Endothelial cell of umbilical vein (primary cell): ENCODE measurements at regions not wholly inside any gene's neighbourhood (a gene's known extent, or its start where the extent isn't known, plus 50 kb on each side); places are given as distances from the start of the nearest gene placed in this dataset.

Experiments
- BruUV-seq: library from RNA; stranded (reverse); fragments of 400-500 nt; replicated peaks from 2 replicates; lab custom pipeline; 2021; lab: Mats Ljungman, UMichigan
- CTCF ChIA-PET: fragments of 300-600, 350-600 bp; sonication (Branson Sonifier 250); formaldehyde crosslinking; loops from one replicate; lab custom pipeline; 2021; ENCODE audit warnings: antibody characterized with exemption, inconsistent platforms; lab: Charles Lee
- POLR2A ChIA-PET: fragments of 300-600, 350-600 bp; sonication (Branson Sonifier 250); formaldehyde crosslinking; loops from one replicate; lab custom pipeline; 2021; ENCODE audit warnings: antibody characterized with exemption, inconsistent platforms; lab: Charles Lee
- DNase-seq: peaks from one replicate; pipeline ENCODE4 v3.0.0-alpha.2; 2011; ENCODE audit warnings: low read depth, low spot score
- FAIRE-seq: peaks from 2 replicates; lab custom pipeline; 2011; peaks lifted over from hg19 to GRCh38; lab: Jason Lieb, UNC
- H2AFZ ChIP-seq: 2 replicates; pipeline ENCODE4 v1.6.0; 2012; ENCODE audit warnings: low read depth, low read length, control low read depth, inconsistent platforms
- H3K27ac ChIP-seq: 2 replicates; pipeline ENCODE4 v1.5.1; 2011; ENCODE audit warnings: low read depth, mild to moderate bottlenecking, control low read depth, low read length, moderate library complexity; ENCODE audit not compliant: insufficient read depth
- H3K27me3 ChIP-seq, 2 experiments: 2 replicates each; pipeline versions ENCODE4 v1.6.0 to v1.6.1; 2011; ENCODE audit warnings: low read length in 2 of 2, mixed read lengths in 1 of 2; ENCODE audit not compliant: control insufficient read depth in 2 of 2, insufficient read depth in 2 of 2
- H3K36me3 ChIP-seq, 2 experiments: 2 replicates in 1 of 2; 3 replicates in 1 of 2; pipeline ENCODE4 v1.5.1; 2011; ENCODE audit warnings: low read length in 2 of 2, mild to moderate bottlenecking in 1 of 2, moderate library complexity in 1 of 2; ENCODE audit not compliant: control insufficient read depth in 2 of 2, insufficient read depth in 2 of 2; ENCODE audit errors: extremely low read depth in 1 of 2
- H3K4me1 ChIP-seq: 3 replicates; pipeline ENCODE4 v1.5.1; 2011; ENCODE audit warnings: mild to moderate bottlenecking, low read length; ENCODE audit not compliant: control insufficient read depth, insufficient read depth; ENCODE audit errors: extremely low read depth
- H3K4me2 ChIP-seq: 2 replicates; pipeline ENCODE4 v1.6.1; 2011; ENCODE audit warnings: low read length, control low read depth, mixed read lengths; ENCODE audit not compliant: insufficient read depth
- H3K4me3 ChIP-seq, 3 experiments: fragments of 200-600 bp in 1 of 3; sonication (generic), shearing (Covaris generic) in 1 of 3; replicated peaks in 1 of 3; 2 replicates each; pipeline ENCODE4 v1.5.1; 2011 to 2016; ENCODE audit warnings: control low read depth in 3 of 3, low read length in 3 of 3, mild to moderate bottlenecking in 2 of 3, inconsistent platforms in 1 of 3, low read depth in 1 of 3, moderate library complexity in 1 of 3; ENCODE audit not compliant: insufficient read depth in 1 of 3
- H3K79me2 ChIP-seq: 2 replicates; pipeline ENCODE4 v1.6.0; 2012; ENCODE audit warnings: low read length, inconsistent platforms; ENCODE audit not compliant: control insufficient read depth, insufficient read depth
- H3K9ac ChIP-seq: replicated peaks from 2 replicates; pipeline ENCODE3; 2011; ENCODE audit warnings: low read length, control low read depth; ENCODE audit not compliant: insufficient read depth; ENCODE audit errors: extremely low read depth
- H3K9me1 ChIP-seq: replicated peaks from 3 replicates; pipeline ENCODE4 v1.6.0; 2011; ENCODE audit warnings: mild to moderate bottlenecking, low read length; ENCODE audit not compliant: control insufficient read depth, insufficient read depth; ENCODE audit errors: extremely low read depth
- H3K9me3 ChIP-seq: replicated peaks from 2 replicates; pipeline ENCODE4 v1.5.1; 2012; ENCODE audit warnings: low read length, inconsistent platforms; ENCODE audit not compliant: control insufficient read depth, insufficient read depth
- H4K20me1 ChIP-seq: replicated peaks from 2 replicates; pipeline ENCODE3; 2011; ENCODE audit warnings: mild to moderate bottlenecking, low read length; ENCODE audit not compliant: control insufficient read depth, insufficient read depth; ENCODE audit errors: extremely low read depth
- EZH2 ChIP-seq: IDR thresholded peaks from 2 replicates; pipeline ENCODE4 v1.6.1; 2012; ENCODE audit warnings: borderline replicate concordance, low read depth, mild to moderate bottlenecking, moderate library complexity, low read length, inconsistent platforms; ENCODE audit not compliant: severe bottlenecking
- FOS ChIP-seq: IDR thresholded peaks from 2 replicates; pipeline ENCODE4 v1.6.1; 2011; ENCODE audit warnings: mild to moderate bottlenecking, low read length, moderate library complexity, borderline replicate concordance; ENCODE audit not compliant: insufficient read depth
- GATA2 ChIP-seq: IDR thresholded peaks from 2 replicates; pipeline ENCODE4 v1.7.0; 2011; ENCODE audit warnings: low read depth, mild to moderate bottlenecking, moderate library complexity, mixed read lengths, low read length; ENCODE audit not compliant: insufficient read length, insufficient read depth
- JUN ChIP-seq: IDR thresholded peaks from 2 replicates; pipeline ENCODE4 v1.6.1; 2011; ENCODE audit warnings: borderline replicate concordance, low read depth; ENCODE audit not compliant: insufficient read length, insufficient read depth
- MAX ChIP-seq: IDR thresholded peaks from 2 replicates; pipeline ENCODE4 v1.6.1; 2011; ENCODE audit not compliant: insufficient read depth, insufficient read length
- MYC ChIP-seq: IDR thresholded peaks from one replicate; pipeline ENCODE4 v1.6.1; 2011; ENCODE audit warnings: mild to moderate bottlenecking, low read depth, low read length
- POLR2A ChIP-seq: IDR thresholded peaks from 2 replicates; pipeline ENCODE4 v1.6.1; 2012; ENCODE audit warnings: low read depth, mild to moderate bottlenecking, control low read depth, low read length
- POLR2AphosphoS5 ChIP-seq: IDR thresholded peaks from 2 replicates; pipeline ENCODE4 v1.6.1; 2012; ENCODE audit warnings: low read depth, mild to moderate bottlenecking, control low read depth, low read length, moderate library complexity; ENCODE audit not compliant: insufficient read depth
- dilution Hi-C: fragments of 300-500 bp; cut with MboI; formaldehyde crosslinking; loops from one replicate; pipeline ENCODE4 v1.15.0; 2019; ENCODE audit warnings: low sequenced_read_pairs; ENCODE audit not compliant: extremely low pct_ligation_motif_present
- intact Hi-C: fragments of 100-400 bp; cut with micrococcal nuclease; formaldehyde crosslinking; loops from one replicate; pipeline ENCODE4 v1.10.0; 2022
- TF ChIP-seq, protein P1 (sequence below), 2 donors: IDR thresholded peaks; 1 replicate in 1 of 2; 2 replicates in 1 of 2; pipeline ENCODE4 v1.5.1; 2011; ENCODE audit warnings: low read length in 2 of 2, mild to moderate bottlenecking in 2 of 2, moderate library complexity in 2 of 2, control low read depth in 1 of 2, inconsistent platforms in 1 of 2, low read depth in 1 of 2; ENCODE audit not compliant: insufficient read depth in 1 of 2; ENCODE audit errors: extremely low read depth in 1 of 2

DNA sequence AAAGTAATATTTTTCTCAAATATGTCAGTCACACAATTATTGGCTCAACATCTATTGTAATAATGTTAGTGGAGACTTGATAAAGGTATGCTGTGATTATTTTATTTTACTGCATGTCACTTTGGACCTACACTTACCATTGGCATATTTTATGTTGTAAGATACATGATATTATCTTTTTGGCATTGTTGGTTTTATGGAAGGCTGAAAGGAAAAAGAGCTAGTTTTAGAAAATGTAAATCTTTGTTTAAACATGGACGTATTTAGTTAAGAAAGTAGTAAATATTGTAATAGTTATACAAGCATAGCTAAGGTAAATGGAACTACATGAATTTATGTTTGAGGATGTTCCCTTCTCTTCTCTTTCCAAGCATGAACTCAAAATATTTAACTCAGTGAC lies 1399.3 kb downstream of the STIM2 start:
- TF ChIP-seq EZH2, result no peak
- no peak for TF ChIP-seq FOS
- no peak for TF ChIP-seq MYC
- no peak for TF ChIP-seq GATA2
- TF ChIP-seq POLR2AphosphoS5, result no peak
- no peak for TF ChIP-seq POLR2A
- TF ChIP-seq MAX, result no peak
- TF ChIP-seq, protein P1, sequence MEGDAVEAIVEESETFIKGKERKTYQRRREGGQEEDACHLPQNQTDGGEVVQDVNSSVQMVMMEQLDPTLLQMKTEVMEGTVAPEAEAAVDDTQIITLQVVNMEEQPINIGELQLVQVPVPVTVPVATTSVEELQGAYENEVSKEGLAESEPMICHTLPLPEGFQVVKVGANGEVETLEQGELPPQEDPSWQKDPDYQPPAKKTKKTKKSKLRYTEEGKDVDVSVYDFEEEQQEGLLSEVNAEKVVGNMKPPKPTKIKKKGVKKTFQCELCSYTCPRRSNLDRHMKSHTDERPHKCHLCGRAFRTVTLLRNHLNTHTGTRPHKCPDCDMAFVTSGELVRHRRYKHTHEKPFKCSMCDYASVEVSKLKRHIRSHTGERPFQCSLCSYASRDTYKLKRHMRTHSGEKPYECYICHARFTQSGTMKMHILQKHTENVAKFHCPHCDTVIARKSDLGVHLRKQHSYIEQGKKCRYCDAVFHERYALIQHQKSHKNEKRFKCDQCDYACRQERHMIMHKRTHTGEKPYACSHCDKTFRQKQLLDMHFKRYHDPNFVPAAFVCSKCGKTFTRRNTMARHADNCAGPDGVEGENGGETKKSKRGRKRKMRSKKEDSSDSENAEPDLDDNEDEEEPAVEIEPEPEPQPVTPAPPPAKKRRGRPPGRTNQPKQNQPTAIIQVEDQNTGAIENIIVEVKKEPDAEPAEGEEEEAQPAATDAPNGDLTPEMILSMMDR (IDR thresholded peaks at IDR 0.05; ENCODE audit: extremely low read depth in 1 of 2, insufficient read depth in 1 of 2, low read depth in 1 of 2, low read length in 2 of 2), result no peak
- TF ChIP-seq JUN, result no peak
- H3K9me3 ChIP-seq, result no peaks in the 10 kb centered on the region
- no peak overlapping the region for H3K4me2 ChIP-seq
- H3K9me1 ChIP-seq, result no peaks in the 10 kb centered on the region
- FAIRE-seq, result no peak
- no peak overlapping the region for H3K4me3 ChIP-seq
- H3K36me3 ChIP-seq, result no peaks in the 10 kb centered on the region
- H3K9ac ChIP-seq, result no peak overlapping the region
- DNase-seq, result no peak
- H4K20me1 ChIP-seq, result no peaks in the 10 kb centered on the region
- H3K27ac ChIP-seq, result no peak overlapping the region
- no peaks in the 10 kb centered on the region for H3K4me1 ChIP-seq
- H3K79me2 ChIP-seq, result no peaks in the 10 kb centered on the region
- dilution Hi-C loops (no loop called here), intact Hi-C loops (no loop called here)
- no peaks in the 10 kb centered on the region for H3K27me3 ChIP-seq
- CTCF ChIA-PET, result no interaction called here
- BruUV-seq, result no TSS peak
- no peak overlapping the region for H2AFZ ChIP-seq
- POLR2A ChIA-PET, result no interaction called here
